ENCODE measurements at regions not wholly inside any gene's neighbourhood (a gene's known extent, or its start where the extent isn't known, plus 50 kb on each side); places are given as distances from the start of the nearest gene placed in this dataset.

GRCh38 chr12:105506678-105507310 lies 176.3 kb downstream of the C12orf75 start:
- SMC1A ChIA-PET (ENCODE audit: uncharacterized antibody, unreplicated experiment), result no interaction called here
- POLR2A ChIA-PET, result no interaction called here
- FAIRE-seq (no peak), ATAC-seq (no peak), DNase-seq (ENCODE audit: low read depth, low spot score) (no peak)
- CTCF ChIA-PET, result no interaction called here
- Histone ChIP-seq H4K20me1 (ENCODE audit: control insufficient read depth, insufficient read depth) (no peaks in the 10 kb centered on the region), H3K9ac (ENCODE audit: control insufficient read depth, insufficient read depth, low read length) (no peak overlapping the region), H3K4me3 (no peak overlapping the region), H2AFZ (ENCODE audit: control insufficient read depth, low read depth, low read length) (no peak overlapping the region), H3K4me1 (ENCODE audit: control insufficient read depth, insufficient read depth, low read length) (no peaks in the 10 kb centered on the region), H3K36me3 (ENCODE audit: control insufficient read depth in 2 of 2, insufficient read depth in 2 of 2, low read length in 1 of 2) (no peaks in the 10 kb centered on the region), H3K79me2 (ENCODE audit: control insufficient read depth, insufficient read depth, low read length) (no peaks in the 10 kb centered on the region), H3K27ac (ENCODE audit: control insufficient read depth, insufficient read depth) (no peak overlapping the region), H3K4me2 (ENCODE audit: control insufficient read depth, insufficient read depth) (no peak overlapping the region), H3K27me3 (replicated peaks in 1 of 2; ENCODE audit: control insufficient read depth in 2 of 2, insufficient read depth in 2 of 2, low read length in 1 of 2) (no peaks in the 10 kb centered on the region), H3K9me3 (replicated peaks; ENCODE audit: control insufficient read depth, insufficient read depth, low read length) (no peaks in the 10 kb centered on the region)
- no TSS peak for BruUV-seq (replicated peaks)
- 0% methylated on average over 1 of the region's 1 CpG for WGBS (ENCODE audit: insufficient coverage, insufficient replicate concordance, low lambda C conversion rate, missing lambda C conversion rate)
- RAD21 ChIA-PET (ENCODE audit: unreplicated experiment), result no interaction called here
- in situ Hi-C loops (cut with MboI) (no loop called here), intact Hi-C loops (cut with micrococcal nuclease; ENCODE audit: unreplicated experiment) (no loop called here)
- no peak for TF ChIP-seq TAF1 (IDR thresholded peaks at IDR 0.05; ENCODE audit: borderline replicate concordance, low read depth, low read length)
- no peak for TF ChIP-seq SUZ12 (IDR thresholded peaks at IDR 0.05; ENCODE audit: unreplicated experiment)
- no peak for TF ChIP-seq MYB (IDR thresholded peaks at IDR 0.05; ENCODE audit: borderline replicate concordance, low read depth, low read length)
- no peak for TF ChIP-seq POLR2AphosphoS2 (IDR thresholded peaks at IDR 0.05; ENCODE audit: low read depth, low read length)
- TF ChIP-seq SMAD1 (IDR thresholded peaks at IDR 0.05; ENCODE audit: low read depth, partially characterized antibody), result no peak
- no peak for TF ChIP-seq RAD21 (IDR thresholded peaks at IDR 0.05; ENCODE audit: insufficient read depth, low read depth, low read length)
- TF ChIP-seq TARDBP (IDR thresholded peaks at IDR 0.05; ENCODE audit: borderline replicate concordance), result no peak
- TF ChIP-seq E2F4 (IDR thresholded peaks at IDR 0.05; ENCODE audit: low read depth, low read length), result no peak
- no peak for TF ChIP-seq ZNF622 (IDR thresholded peaks at IDR 0.05)
- TF ChIP-seq PBX3 (IDR thresholded peaks at IDR 0.05; ENCODE audit: insufficient replicate concordance, low read depth, low read length), result no peak
- TF ChIP-seq YY1 (IDR thresholded peaks at IDR 0.05; ENCODE audit: low read depth, low read length), result no peak
- TF ChIP-seq PAX8 (IDR thresholded peaks at IDR 0.05), result no peak
- TF ChIP-seq EGR1 (IDR thresholded peaks at IDR 0.05; ENCODE audit: borderline replicate concordance in 1 of 2, low read depth in 2 of 2, low read length in 2 of 2), result no peak
- no peak for TF ChIP-seq STAT1 (conservative IDR thresholded peaks at IDR 0.05)
- TF ChIP-seq JUNB (IDR thresholded peaks at IDR 0.05), result no peak
- no peak for TF ChIP-seq DPF2 (IDR thresholded peaks at IDR 0.05)
- no peak for TF ChIP-seq PML (IDR thresholded peaks at IDR 0.05; ENCODE audit: low read length)
- TF ChIP-seq CREM (IDR thresholded peaks at IDR 0.05; ENCODE audit: low read depth), result no peak
